HEK293 (cell line): ENCODE measurements at regions not wholly inside any gene's neighbourhood (a gene's known extent, or its start where the extent isn't known, plus 50 kb on each side); places are given as distances from the start of the nearest gene placed in this dataset.

Experiments
- CTCF ChIA-PET: fragments of 350-600 bp; formaldehyde crosslinking; extraction: SDS; loops from one replicate; lab custom pipeline; 2021; ENCODE audit warnings: antibody characterized with exemption; lab: Yijun Ruan, JAX
- POLR2A ChIA-PET: fragments of 300-600 bp; formaldehyde crosslinking; extraction: SDS; loops from one replicate; lab custom pipeline; 2020; ENCODE audit warnings: antibody characterized with exemption, inconsistent platforms; lab: Yijun Ruan, JAX
- H3K27ac ChIP-seq: fragments of 200-500 bp; sonication (Bioruptor generic); 2 replicates; pipeline ENCODE4 v1.5.1; 2014; ENCODE audit warnings: low read depth, low read length, control low read depth, inconsistent platforms; ENCODE audit errors: extremely low read depth
- H3K36me3 ChIP-seq, 2 experiments: fragments of 200-500 bp in 1 of 2; sonication (Bioruptor generic) in 1 of 2; 1 replicate in 1 of 2; 2 replicates in 1 of 2; pipeline ENCODE4 v1.5.1; 2014 to 2017; ENCODE audit warnings: inconsistent platforms in 2 of 2, low read length in 2 of 2; ENCODE audit not compliant: control insufficient read depth in 2 of 2, insufficient read depth in 1 of 2
- H3K4me1 ChIP-seq: fragments of 200-500 bp; sonication (Bioruptor generic); 2 replicates; pipeline ENCODE4 v1.5.1; 2014; ENCODE audit warnings: mild to moderate bottlenecking, low read length, inconsistent platforms; ENCODE audit not compliant: control insufficient read depth, insufficient read depth
- H3K4me3 ChIP-seq: 2 replicates; pipeline ENCODE4 v1.5.1; 2011; ENCODE audit warnings: low read depth, mild to moderate bottlenecking, control low read depth, low read length, moderate library complexity
- H3K9me3 ChIP-seq: fragments of 200-500 bp; sonication (Bioruptor generic); 2 replicates; pipeline ENCODE4 v1.5.1; 2014; ENCODE audit warnings: low read depth, low read length, inconsistent platforms; ENCODE audit not compliant: control insufficient read depth, insufficient read depth
- KLF9 ChIP-seq: fragments of 450-650 bp; formaldehyde crosslinking; IDR thresholded peaks from 2 replicates; pipeline ENCODE4 v1.5.1; 2016; ENCODE audit warnings: missing biosample characterization, missing genetic modification characterization, low read depth
- SCRT1 ChIP-seq: fragments of 450-650 bp; formaldehyde crosslinking; IDR thresholded peaks from 2 replicates; pipeline ENCODE4 v1.5.1; 2016; ENCODE audit warnings: missing biosample characterization, missing genetic modification characterization, borderline replicate concordance
- SP3 ChIP-seq: fragments of 450-650 bp; formaldehyde crosslinking; IDR thresholded peaks from 2 replicates; pipeline ENCODE4 v1.5.1; 2016; ENCODE audit warnings: missing biosample characterization, missing genetic modification characterization
- ZBTB8A ChIP-seq: fragments of 450-650 bp; formaldehyde crosslinking; IDR thresholded peaks from 2 replicates; pipeline ENCODE4 v1.5.1; 2016; ENCODE audit warnings: missing biosample characterization, missing genetic modification characterization
- ZNF24 ChIP-seq: fragments of 450-650 bp; formaldehyde crosslinking; IDR thresholded peaks from 2 replicates; pipeline ENCODE4 v1.5.1; 2016; ENCODE audit warnings: missing biosample characterization, missing genetic modification characterization
- ZNF433 ChIP-seq: fragments of 450-650 bp; formaldehyde crosslinking; IDR thresholded peaks from 2 replicates; pipeline ENCODE4 v1.5.1; 2016; ENCODE audit warnings: missing biosample characterization, missing genetic modification characterization, low read depth
- ZNF837 ChIP-seq: fragments of 450-650 bp; formaldehyde crosslinking; IDR thresholded peaks from 2 replicates; pipeline ENCODE4 v1.5.1; 2016; ENCODE audit warnings: missing biosample characterization, missing genetic modification characterization
- TF ChIP-seq, protein P1 (sequence below): fragments of 450-650 bp; formaldehyde crosslinking; IDR thresholded peaks from 2 replicates; pipeline ENCODE4 v1.5.1; 2017; ENCODE audit warnings: missing biosample characterization, mild to moderate bottlenecking, missing genetic modification characterization, moderate library complexity
- TF ChIP-seq, protein P2 (sequence below): fragments of 450-650 bp; formaldehyde crosslinking; IDR thresholded peaks from 2 replicates; pipeline ENCODE4 v1.5.1; 2016; ENCODE audit warnings: missing biosample characterization, missing genetic modification characterization
- TF ChIP-seq, protein P3 (sequence below): fragments of 450-650 bp; formaldehyde crosslinking; IDR thresholded peaks from 2 replicates; pipeline ENCODE4 v1.5.1; 2016; ENCODE audit warnings: missing biosample characterization, missing genetic modification characterization
- TF ChIP-seq, protein P4 (sequence below): fragments of 450-650 bp; formaldehyde crosslinking; conservative IDR thresholded peaks from 2 replicates; pipeline ENCODE4 v1.5.1; 2016; ENCODE audit warnings: low read depth, missing biosample characterization, missing genetic modification characterization
- TF ChIP-seq, protein P5 (sequence below): fragments of 450-650 bp; formaldehyde crosslinking; IDR thresholded peaks from 2 replicates; pipeline ENCODE4 v1.5.0; 2017; ENCODE audit warnings: missing biosample characterization, missing genetic modification characterization, borderline replicate concordance
- TF ChIP-seq, protein P6 (sequence below): fragments of 450-650 bp; IDR thresholded peaks from 2 replicates; pipeline ENCODE4 v1.5.1; 2018; ENCODE audit warnings: missing biosample characterization, missing genetic modification characterization

DNA sequence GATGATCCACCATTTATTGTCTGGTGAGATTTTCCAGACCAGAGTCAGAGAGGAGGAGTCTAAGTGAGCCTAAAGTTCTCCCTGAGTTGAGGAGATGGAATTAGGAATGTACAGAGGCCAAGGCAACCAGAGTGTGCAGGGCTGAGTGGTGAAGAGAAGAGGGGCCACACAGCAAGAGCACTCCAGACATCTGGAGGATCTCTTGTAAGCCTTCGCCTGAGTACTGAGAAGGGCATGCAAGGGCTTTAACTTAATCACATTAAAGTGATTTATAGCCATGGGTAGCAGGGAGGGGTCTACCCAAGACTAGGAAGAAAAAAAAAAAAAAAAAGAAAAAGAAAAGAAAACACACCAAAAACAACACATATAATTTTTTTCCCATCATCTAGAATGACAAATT, 1190.4 kb downstream of the GATA3 start:
- CTCF ChIA-PET = interaction anchor here (0.6 kb wide), 1 partner anchor 631 kb away, joined by 4 read pairs; no protein-coding TSS in a partner anchor
- H3K4me3 ChIP-seq = no peak overlapping the region
- H3K9me3 ChIP-seq = no peaks in the 10 kb centered on the region
- no peaks in the 10 kb centered on the region for H3K36me3 ChIP-seq
- no peaks in the 10 kb centered on the region; the same call in 1 of the 2 replicates for H3K4me1 ChIP-seq
- TF ChIP-seq SP3 = no peak
- TF ChIP-seq ZNF24 (tag by site-specific recombination) = no peak
- TF ChIP-seq, protein P1, sequence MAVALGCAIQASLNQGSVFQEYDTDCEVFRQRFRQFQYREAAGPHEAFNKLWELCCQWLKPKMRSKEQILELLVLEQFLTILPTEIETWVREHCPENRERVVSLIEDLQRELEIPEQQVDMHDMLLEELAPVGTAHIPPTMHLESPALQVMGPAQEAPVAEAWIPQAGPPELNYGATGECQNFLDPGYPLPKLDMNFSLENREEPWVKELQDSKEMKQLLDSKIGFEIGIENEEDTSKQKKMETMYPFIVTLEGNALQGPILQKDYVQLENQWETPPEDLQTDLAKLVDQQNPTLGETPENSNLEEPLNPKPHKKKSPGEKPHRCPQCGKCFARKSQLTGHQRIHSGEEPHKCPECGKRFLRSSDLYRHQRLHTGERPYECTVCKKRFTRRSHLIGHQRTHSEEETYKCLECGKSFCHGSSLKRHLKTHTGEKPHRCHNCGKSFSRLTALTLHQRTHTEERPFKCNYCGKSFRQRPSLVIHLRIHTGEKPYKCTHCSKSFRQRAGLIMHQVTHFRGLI (tag by site-specific recombination) = no peak
- TF ChIP-seq, protein P2, sequence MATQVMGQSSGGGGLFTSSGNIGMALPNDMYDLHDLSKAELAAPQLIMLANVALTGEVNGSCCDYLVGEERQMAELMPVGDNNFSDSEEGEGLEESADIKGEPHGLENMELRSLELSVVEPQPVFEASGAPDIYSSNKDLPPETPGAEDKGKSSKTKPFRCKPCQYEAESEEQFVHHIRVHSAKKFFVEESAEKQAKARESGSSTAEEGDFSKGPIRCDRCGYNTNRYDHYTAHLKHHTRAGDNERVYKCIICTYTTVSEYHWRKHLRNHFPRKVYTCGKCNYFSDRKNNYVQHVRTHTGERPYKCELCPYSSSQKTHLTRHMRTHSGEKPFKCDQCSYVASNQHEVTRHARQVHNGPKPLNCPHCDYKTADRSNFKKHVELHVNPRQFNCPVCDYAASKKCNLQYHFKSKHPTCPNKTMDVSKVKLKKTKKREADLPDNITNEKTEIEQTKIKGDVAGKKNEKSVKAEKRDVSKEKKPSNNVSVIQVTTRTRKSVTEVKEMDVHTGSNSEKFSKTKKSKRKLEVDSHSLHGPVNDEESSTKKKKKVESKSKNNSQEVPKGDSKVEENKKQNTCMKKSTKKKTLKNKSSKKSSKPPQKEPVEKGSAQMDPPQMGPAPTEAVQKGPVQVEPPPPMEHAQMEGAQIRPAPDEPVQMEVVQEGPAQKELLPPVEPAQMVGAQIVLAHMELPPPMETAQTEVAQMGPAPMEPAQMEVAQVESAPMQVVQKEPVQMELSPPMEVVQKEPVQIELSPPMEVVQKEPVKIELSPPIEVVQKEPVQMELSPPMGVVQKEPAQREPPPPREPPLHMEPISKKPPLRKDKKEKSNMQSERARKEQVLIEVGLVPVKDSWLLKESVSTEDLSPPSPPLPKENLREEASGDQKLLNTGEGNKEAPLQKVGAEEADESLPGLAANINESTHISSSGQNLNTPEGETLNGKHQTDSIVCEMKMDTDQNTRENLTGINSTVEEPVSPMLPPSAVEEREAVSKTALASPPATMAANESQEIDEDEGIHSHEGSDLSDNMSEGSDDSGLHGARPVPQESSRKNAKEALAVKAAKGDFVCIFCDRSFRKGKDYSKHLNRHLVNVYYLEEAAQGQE = no peak
- no peak for TF ChIP-seq ZNF433 (tag by site-specific recombination)
- no peak for TF ChIP-seq KLF9 (tag by site-specific recombination)
- TF ChIP-seq, protein P3, sequence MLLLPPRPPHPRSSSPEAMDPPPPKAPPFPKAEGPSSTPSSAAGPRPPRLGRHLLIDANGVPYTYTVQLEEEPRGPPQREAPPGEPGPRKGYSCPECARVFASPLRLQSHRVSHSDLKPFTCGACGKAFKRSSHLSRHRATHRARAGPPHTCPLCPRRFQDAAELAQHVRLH (tag by site-specific recombination) = no peak
- TF ChIP-seq, protein P4, sequence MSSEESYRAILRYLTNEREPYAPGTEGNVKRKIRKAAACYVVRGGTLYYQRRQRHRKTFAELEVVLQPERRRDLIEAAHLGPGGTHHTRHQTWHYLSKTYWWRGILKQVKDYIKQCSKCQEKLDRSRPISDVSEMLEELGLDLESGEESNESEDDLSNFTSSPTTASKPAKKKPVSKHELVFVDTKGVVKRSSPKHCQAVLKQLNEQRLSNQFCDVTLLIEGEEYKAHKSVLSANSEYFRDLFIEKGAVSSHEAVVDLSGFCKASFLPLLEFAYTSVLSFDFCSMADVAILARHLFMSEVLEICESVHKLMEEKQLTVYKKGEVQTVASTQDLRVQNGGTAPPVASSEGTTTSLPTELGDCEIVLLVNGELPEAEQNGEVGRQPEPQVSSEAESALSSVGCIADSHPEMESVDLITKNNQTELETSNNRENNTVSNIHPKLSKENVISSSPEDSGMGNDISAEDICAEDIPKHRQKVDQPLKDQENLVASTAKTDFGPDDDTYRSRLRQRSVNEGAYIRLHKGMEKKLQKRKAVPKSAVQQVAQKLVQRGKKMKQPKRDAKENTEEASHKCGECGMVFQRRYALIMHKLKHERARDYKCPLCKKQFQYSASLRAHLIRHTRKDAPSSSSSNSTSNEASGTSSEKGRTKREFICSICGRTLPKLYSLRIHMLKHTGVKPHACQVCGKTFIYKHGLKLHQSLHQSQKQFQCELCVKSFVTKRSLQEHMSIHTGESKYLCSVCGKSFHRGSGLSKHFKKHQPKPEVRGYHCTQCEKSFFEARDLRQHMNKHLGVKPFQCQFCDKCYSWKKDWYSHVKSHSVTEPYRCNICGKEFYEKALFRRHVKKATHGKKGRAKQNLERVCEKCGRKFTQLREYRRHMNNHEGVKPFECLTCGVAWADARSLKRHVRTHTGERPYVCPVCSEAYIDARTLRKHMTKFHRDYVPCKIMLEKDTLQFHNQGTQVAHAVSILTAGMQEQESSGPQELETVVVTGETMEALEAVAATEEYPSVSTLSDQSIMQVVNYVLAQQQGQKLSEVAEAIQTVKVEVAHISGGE = no peak
- TF ChIP-seq, protein P5, sequence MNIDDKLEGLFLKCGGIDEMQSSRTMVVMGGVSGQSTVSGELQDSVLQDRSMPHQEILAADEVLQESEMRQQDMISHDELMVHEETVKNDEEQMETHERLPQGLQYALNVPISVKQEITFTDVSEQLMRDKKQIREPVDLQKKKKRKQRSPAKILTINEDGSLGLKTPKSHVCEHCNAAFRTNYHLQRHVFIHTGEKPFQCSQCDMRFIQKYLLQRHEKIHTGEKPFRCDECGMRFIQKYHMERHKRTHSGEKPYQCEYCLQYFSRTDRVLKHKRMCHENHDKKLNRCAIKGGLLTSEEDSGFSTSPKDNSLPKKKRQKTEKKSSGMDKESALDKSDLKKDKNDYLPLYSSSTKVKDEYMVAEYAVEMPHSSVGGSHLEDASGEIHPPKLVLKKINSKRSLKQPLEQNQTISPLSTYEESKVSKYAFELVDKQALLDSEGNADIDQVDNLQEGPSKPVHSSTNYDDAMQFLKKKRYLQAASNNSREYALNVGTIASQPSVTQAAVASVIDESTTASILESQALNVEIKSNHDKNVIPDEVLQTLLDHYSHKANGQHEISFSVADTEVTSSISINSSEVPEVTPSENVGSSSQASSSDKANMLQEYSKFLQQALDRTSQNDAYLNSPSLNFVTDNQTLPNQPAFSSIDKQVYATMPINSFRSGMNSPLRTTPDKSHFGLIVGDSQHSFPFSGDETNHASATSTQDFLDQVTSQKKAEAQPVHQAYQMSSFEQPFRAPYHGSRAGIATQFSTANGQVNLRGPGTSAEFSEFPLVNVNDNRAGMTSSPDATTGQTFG (tag by site-specific recombination) = no peak
- TF ChIP-seq ZNF837 = no peak
- no peak for TF ChIP-seq ZBTB8A (tag by site-specific recombination)
- TF ChIP-seq, protein P6, sequence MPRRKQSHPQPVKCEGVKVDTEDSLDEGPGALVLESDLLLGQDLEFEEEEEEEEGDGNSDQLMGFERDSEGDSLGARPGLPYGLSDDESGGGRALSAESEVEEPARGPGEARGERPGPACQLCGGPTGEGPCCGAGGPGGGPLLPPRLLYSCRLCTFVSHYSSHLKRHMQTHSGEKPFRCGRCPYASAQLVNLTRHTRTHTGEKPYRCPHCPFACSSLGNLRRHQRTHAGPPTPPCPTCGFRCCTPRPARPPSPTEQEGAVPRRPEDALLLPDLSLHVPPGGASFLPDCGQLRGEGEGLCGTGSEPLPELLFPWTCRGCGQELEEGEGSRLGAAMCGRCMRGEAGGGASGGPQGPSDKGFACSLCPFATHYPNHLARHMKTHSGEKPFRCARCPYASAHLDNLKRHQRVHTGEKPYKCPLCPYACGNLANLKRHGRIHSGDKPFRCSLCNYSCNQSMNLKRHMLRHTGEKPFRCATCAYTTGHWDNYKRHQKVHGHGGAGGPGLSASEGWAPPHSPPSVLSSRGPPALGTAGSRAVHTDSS = no peak
- no peak for TF ChIP-seq SCRT1
- POLR2A ChIA-PET = no interaction called here
- H3K27ac ChIP-seq = no peak overlapping the region
